IPS-NIHi7 (cell line): ENCODE measurements at regions not wholly inside any gene's neighbourhood (a gene's known extent, or its start where the extent isn't known, plus 50 kb on each side); places are given as distances from the start of the nearest gene placed in this dataset.

Experiments
- DNase-seq: peaks from one replicate; pipeline ENCODE4 v3.0.0; 2012; ENCODE audit warnings: mixed read lengths; ENCODE audit errors: extremely low spot score

- DNase-seq: no peak
Observed at GRCh38 chr1:222240536-222241181, 307.2 kb downstream of the HHIPL2 start.

- no peak for DNase-seq
Observed at GRCh38 chr1:222239130-222239529, 308.8 kb downstream of the HHIPL2 start.

- no peak for DNase-seq
Observed at GRCh38 chr1:222234351-222234750, 313.6 kb downstream of the HHIPL2 start.

- DNase-seq: no peak
Observed at GRCh38 chr1:222233444-222234158, 314.3 kb downstream of the HHIPL2 start.

GRCh38 chr1:222232842-222233241, 315.1 kb downstream of the HHIPL2 start:
- DNase-seq: no peak

- no peak for DNase-seq
Observed at GRCh38 chr1:222229672-222230312, 318.1 kb downstream of the HHIPL2 start.

GRCh38 chr1:222225316-222225691, 322.6 kb downstream of the HHIPL2 start:
- no peak for DNase-seq

- DNase-seq: no peak
Observed at GRCh38 chr1:222224636-222225315, 323.1 kb downstream of the HHIPL2 start.

GRCh38 chr1:222224156-222224555, 323.7 kb downstream of the HHIPL2 start:
- DNase-seq: no peak

GRCh38 chr1:222223010-222223409, 324.9 kb downstream of the HHIPL2 start:
- no peak for DNase-seq

- DNase-seq: no peak
Observed at GRCh38 chr1:222216255-222216754, 331.6 kb downstream of the HHIPL2 start.

- DNase-seq: no peak
Observed at GRCh38 chr1:222210776-222211175, 337.1 kb downstream of the HHIPL2 start.

- DNase-seq: no peak
Observed at GRCh38 chr1:222204475-222204874, 343.4 kb downstream of the HHIPL2 start.

GRCh38 chr1:222202831-222203230, 345.1 kb downstream of the HHIPL2 start:
- DNase-seq: no peak

GRCh38 chr1:222196736-222197135, 351.2 kb downstream of the HHIPL2 start:
- no peak for DNase-seq

GRCh38 chr1:222196288-222196687, 351.6 kb downstream of the HHIPL2 start:
- no peak for DNase-seq

GRCh38 chr1:222195857-222196256, 352.0 kb downstream of the HHIPL2 start:
- DNase-seq: no peak

- DNase-seq: no peak
Observed at GRCh38 chr1:222189218-222189617, 358.7 kb downstream of the HHIPL2 start.

GRCh38 chr1:222187566-222188332, 360.2 kb downstream of the HHIPL2 start:
- DNase-seq: no peak

GRCh38 chr1:222182641-222183040, 365.3 kb downstream of the HHIPL2 start:
- DNase-seq: no peak

GRCh38 chr1:222181191-222181590, 366.7 kb downstream of the HHIPL2 start:
- no peak for DNase-seq
